WERI-Rb-1 (cell line): ENCODE measurements at regions not wholly inside any gene's neighbourhood (a gene's known extent, or its start where the extent isn't known, plus 50 kb on each side); places are given as distances from the start of the nearest gene placed in this dataset.

Source experiments
- DNase-seq: peaks from one replicate; pipeline ENCODE4 v3.0.0-alpha.2; 2020
- H3K27ac ChIP-seq: fragments of 250-450 bp; sonication (Bioruptor Pico); 2 replicates; pipeline ENCODE4 v1.5.1; 2020; ENCODE audit warnings: mild to moderate bottlenecking, moderate library complexity
- H3K27me3 ChIP-seq: fragments of 250-450 bp; sonication (Bioruptor Pico); 2 replicates; pipeline ENCODE4 v1.5.1; 2021; ENCODE audit warnings: mild to moderate bottlenecking, low read depth, moderate library complexity; ENCODE audit not compliant: insufficient read depth, severe bottlenecking
- H3K36me3 ChIP-seq: fragments of 250-450 bp; sonication (Bioruptor Pico); 2 replicates; pipeline ENCODE4 v1.5.1; 2020; ENCODE audit warnings: mild to moderate bottlenecking, moderate library complexity
- H3K4me3 ChIP-seq: 2 replicates; pipeline ENCODE4 v1.5.1; 2011; ENCODE audit warnings: low read depth, mild to moderate bottlenecking, control low read depth, low read length
- H3K9me3 ChIP-seq: fragments of 250-450 bp; sonication (Bioruptor Pico); 2 replicates; pipeline ENCODE4 v1.5.1; 2021; ENCODE audit warnings: mild to moderate bottlenecking, moderate library complexity; ENCODE audit not compliant: severe bottlenecking
- CTCF ChIP-seq: IDR thresholded peaks from 2 replicates; pipeline ENCODE4 v1.5.1; 2011; ENCODE audit warnings: low read depth, mild to moderate bottlenecking, control low read depth, inconsistent platforms, low read length

GRCh38 chr4:189032606-189033338 lies 893.5 kb downstream of the TRIML1 start:
- Histone ChIP-seq H3K4me3 (no peak overlapping the region), H3K27me3 (peaks cover 94% of the 10 kb centered on the region), H3K9me3 (no peaks in the 10 kb centered on the region), H3K27ac (no peak overlapping the region), H3K36me3 (no peaks in the 10 kb centered on the region)
- TF ChIP-seq CTCF: no peak
- no peak for DNase-seq

- H3K27ac ChIP-seq: no peak overlapping the region
- H3K27me3 ChIP-seq: peaks cover 94% of the 10 kb centered on the region
- no peak for DNase-seq
- H3K9me3 ChIP-seq: no peaks in the 10 kb centered on the region
- no peak overlapping the region for H3K4me3 ChIP-seq
- TF ChIP-seq CTCF: no peak
- no peaks in the 10 kb centered on the region for H3K36me3 ChIP-seq
Observed at GRCh38 chr4:189033801-189034347, 894.6 kb downstream of the TRIML1 start.

GRCh38 chr4:189035091-189035490 lies 895.9 kb downstream of the TRIML1 start:
- DNase-seq: no peak
- no peaks in the 10 kb centered on the region for H3K36me3 ChIP-seq
- H3K9me3 ChIP-seq: no peaks in the 10 kb centered on the region
- no peak overlapping the region for H3K27ac ChIP-seq
- peaks cover 93% of the 10 kb centered on the region for H3K27me3 ChIP-seq
- H3K4me3 ChIP-seq: no peak overlapping the region
- TF ChIP-seq CTCF: no peak

GRCh38 chr4:189035654-189036053 lies 896.4 kb downstream of the TRIML1 start:
- Histone ChIP-seq H3K9me3 (no peaks in the 10 kb centered on the region), H3K27ac (no peak overlapping the region), H3K36me3 (no peaks in the 10 kb centered on the region), H3K4me3 (no peak overlapping the region), H3K27me3 (peaks cover 93% of the 10 kb centered on the region)
- no peak for TF ChIP-seq CTCF
- DNase-seq: no peak

- H3K27me3 ChIP-seq: peaks cover 93% of the 10 kb centered on the region
- DNase-seq: no peak
- TF ChIP-seq CTCF: no peak
- H3K9me3 ChIP-seq: no peaks in the 10 kb centered on the region
- no peak overlapping the region for H3K4me3 ChIP-seq
- no peaks in the 10 kb centered on the region for H3K36me3 ChIP-seq
- H3K27ac ChIP-seq: no peak overlapping the region
Observed at GRCh38 chr4:189036906-189037305, 897.7 kb downstream of the TRIML1 start.

- Histone ChIP-seq H3K4me3 (no peak overlapping the region), H3K27ac (no peak overlapping the region), H3K36me3 (no peaks in the 10 kb centered on the region), H3K9me3 (no peaks in the 10 kb centered on the region), H3K27me3 (peaks cover 76% of the 10 kb centered on the region)
- TF ChIP-seq CTCF: no peak
- no peak for DNase-seq
Observed at GRCh38 chr4:189046642-189047041, 894.0 kb upstream of the FRG1 start.
